Erythroblast (primary cell): ENCODE measurements at regions not wholly inside any gene's neighbourhood (a gene's known extent, or its start where the extent isn't known, plus 50 kb on each side); places are given as distances from the start of the nearest gene placed in this dataset.

Experiments used
- GATA1 ChIP-seq: IDR thresholded peaks from 2 replicates; pipeline ENCODE4 v1.6.1; 2011; ENCODE audit warnings: low read depth, mild to moderate bottlenecking, control low read depth, low read length, moderate library complexity
- POLR2A ChIP-seq: IDR thresholded peaks from 2 replicates; pipeline ENCODE4 v1.6.1; 2011; ENCODE audit warnings: mild to moderate bottlenecking, low read length

- TF ChIP-seq POLR2A (no peak), GATA1 (no peak)
Measured at GRCh38 chr11:131253656-131254151, 116.7 kb upstream of the NTM start.
